NCI-H1105 (cell line): ENCODE measurements at regions not wholly inside any gene's neighbourhood (a gene's known extent, or its start where the extent isn't known, plus 50 kb on each side); places are given as distances from the start of the nearest gene placed in this dataset.
"Not testable (repeated sequence)": the region's sequence is repeated elsewhere in the genome, so short reads cannot be mapped to it uniquely, and the experiment has no call there.

ENCODE experiments used
- DNase-seq: peaks from one replicate; lab custom pipeline; 2025; lab: John Stamatoyannopoulos, UW

- not testable (repeated sequence) for DNase-seq
Observed at GRCh38 chrX:3837958-3838643, 124.7 kb upstream of the PRKX start.

- DNase-seq, result not testable (repeated sequence)
Observed at GRCh38 chrX:3837211-3837610, 123.8 kb upstream of the PRKX start.

- DNase-seq, result not testable (repeated sequence)
Observed at GRCh38 chrX:3833761-3834542, 120.5 kb upstream of the PRKX start.

GRCh38 chrX:3830020-3830419 lies 116.6 kb upstream of the PRKX start:
- not testable (repeated sequence) for DNase-seq

GRCh38 chrX:3829041-3829531 lies 115.6 kb upstream of the PRKX start:
- not testable (repeated sequence) for DNase-seq

GRCh38 chrX:3828378-3829040 lies 115.1 kb upstream of the PRKX start:
- not testable (repeated sequence) for DNase-seq

GRCh38 chrX:3824008-3824407 lies 110.6 kb upstream of the PRKX start:
- DNase-seq, result not testable (repeated sequence)

- no peak for DNase-seq
Observed at GRCh38 chrX:3820167-3820566, 106.7 kb upstream of the PRKX start.

GRCh38 chrX:3817480-3817879 lies 104.0 kb upstream of the PRKX start:
- DNase-seq, result not testable (repeated sequence)

- peak; percentile 40 for DNase-seq
Observed at GRCh38 chrX:3815896-3816664, 102.6 kb upstream of the PRKX start.

- no peak for DNase-seq
Observed at GRCh38 chrX:3811331-3812311, 98.2 kb upstream of the PRKX start.

- DNase-seq, result no peak
Observed at GRCh38 chrX:3807906-3808305, 94.5 kb upstream of the PRKX start.

- DNase-seq, result no peak
Observed at GRCh38 chrX:3806630-3807029, 93.2 kb upstream of the PRKX start.

GRCh38 chrX:3803713-3804112 lies 90.3 kb upstream of the PRKX start:
- no peak for DNase-seq

GRCh38 chrX:3803305-3803704 lies 89.9 kb upstream of the PRKX start:
- DNase-seq, result no peak

- DNase-seq, result not testable (repeated sequence)
Observed at GRCh38 chrX:3795411-3795810, 82.0 kb upstream of the PRKX start.

GRCh38 chrX:3791449-3791848 lies 78.0 kb upstream of the PRKX start:
- DNase-seq, result no peak

GRCh38 chrX:3788494-3789233 lies 75.2 kb upstream of the PRKX start:
- no peak for DNase-seq

- DNase-seq, result no peak
Observed at GRCh38 chrX:3787856-3788255, 74.4 kb upstream of the PRKX start.

GRCh38 chrX:3785822-3786221 lies 72.4 kb upstream of the PRKX start:
- not testable (repeated sequence) for DNase-seq
